ENCODE measurements at regions not wholly inside any gene's neighbourhood (a gene's known extent, or its start where the extent isn't known, plus 50 kb on each side); places are given as distances from the start of the nearest gene placed in this dataset.

DNA sequence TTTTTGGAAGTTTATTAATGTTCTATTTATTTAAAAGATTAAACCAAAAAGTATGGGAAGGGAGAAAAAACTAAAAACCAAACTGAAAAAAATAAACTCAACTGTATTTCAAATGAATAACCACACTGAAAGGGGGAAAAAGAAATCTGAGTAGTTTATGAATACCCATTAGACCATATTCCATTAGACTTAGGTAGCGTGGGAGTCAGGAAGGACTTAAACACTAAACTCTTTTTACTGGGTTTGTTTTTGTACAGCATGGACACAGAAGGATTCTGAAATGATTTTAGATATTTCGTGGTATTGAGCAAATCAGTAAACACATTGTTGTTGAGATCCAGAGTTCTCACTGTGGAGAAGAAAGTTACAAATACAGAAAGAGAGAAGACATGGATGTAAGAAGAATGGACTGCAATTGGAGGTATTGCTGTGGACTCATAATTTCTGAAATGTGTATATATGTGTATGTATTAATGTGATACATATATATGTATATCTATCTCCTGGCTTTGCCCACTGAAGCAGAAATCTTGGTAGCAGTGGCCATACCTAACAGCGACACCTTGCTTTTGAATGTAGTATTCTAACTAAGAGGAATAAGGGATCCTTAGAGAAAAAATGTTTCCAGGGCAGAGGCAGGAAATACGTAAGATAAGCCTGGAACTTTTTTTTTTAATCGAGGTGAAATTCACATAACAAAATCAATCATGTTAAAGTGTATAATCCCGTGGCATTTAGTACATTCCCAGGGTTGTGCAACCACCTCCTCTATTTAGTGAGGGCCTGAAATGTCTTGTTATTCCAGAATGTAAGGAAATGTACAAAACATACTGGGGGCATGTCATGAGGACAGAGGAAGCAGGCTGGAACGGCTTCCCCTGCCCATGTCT, 228.8 kb downstream of the SMARCA2 start:
- Mint-ChIP-seq H3K36me3 (no peaks in the 10 kb centered on the region), H3K4me1 (peaks cover 15% of the 10 kb centered on the region), H3K9me3 (ENCODE audit: low read depth) (no peaks in the 10 kb centered on the region), H3K4me3 (no peak overlapping the region), H3K27ac (no peak overlapping the region), H3K27me3 (peaks cover 29% of the 10 kb centered on the region)
- CTCF ChIA-PET, result no interaction called here
- DNase-seq (no peak), ATAC-seq (no peak)

DNA sequence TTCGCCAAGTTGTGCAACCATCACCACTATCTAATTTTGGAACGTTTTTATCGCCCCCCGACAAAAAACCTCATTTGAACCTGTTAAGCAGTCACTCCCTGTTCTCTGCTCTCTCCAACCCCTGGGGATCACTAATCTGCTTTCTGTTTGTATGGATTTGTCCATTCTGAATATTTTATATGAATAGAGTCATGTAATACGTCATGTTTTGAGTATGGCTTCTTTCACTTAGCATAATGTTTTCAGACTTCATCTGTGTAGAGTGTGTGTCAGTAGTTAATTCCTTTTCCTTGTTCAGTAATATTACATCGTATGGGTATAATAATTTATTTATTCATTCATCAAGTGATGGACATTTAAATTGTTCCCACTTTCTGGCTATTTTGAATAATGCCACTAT, 232.2 kb downstream of the SMARCA2 start:
- H3K27ac Mint-ChIP-seq, result no peak overlapping the region
- peaks cover 5% of the 10 kb centered on the region for H3K4me1 Mint-ChIP-seq
- ATAC-seq (no peak), DNase-seq (no peak)
- no peaks in the 10 kb centered on the region for H3K36me3 Mint-ChIP-seq
- no peaks in the 10 kb centered on the region for H3K9me3 Mint-ChIP-seq (ENCODE audit: low read depth)
- no peak overlapping the region for H3K4me3 Mint-ChIP-seq
- CTCF ChIA-PET, result no interaction called here
- peaks cover 21% of the 10 kb centered on the region for H3K27me3 Mint-ChIP-seq

DNA sequence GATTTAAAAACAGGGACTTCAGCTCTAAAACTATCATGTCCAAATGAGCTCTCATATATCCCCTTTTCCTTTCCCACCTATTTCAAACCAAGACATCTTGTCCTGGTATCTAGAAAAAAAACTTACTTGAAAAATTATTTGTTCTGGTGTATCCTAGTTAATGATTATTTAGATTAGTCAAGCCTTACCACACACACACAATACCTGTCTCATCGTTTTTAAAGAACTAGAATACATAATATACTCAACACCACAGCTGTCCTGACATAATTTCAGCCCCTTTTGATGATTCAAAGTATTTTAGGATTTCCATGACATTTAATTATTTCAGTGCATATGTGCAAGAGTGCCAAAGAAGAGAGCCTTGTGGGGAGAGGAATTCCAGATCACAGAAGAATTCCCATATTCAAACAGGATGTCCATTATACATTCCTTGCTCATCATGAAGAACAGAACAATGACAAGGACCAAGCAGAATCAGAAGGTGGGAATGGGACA, 233.7 kb downstream of the SMARCA2 start:
- ATAC-seq (no peak), DNase-seq (no peak)
- Mint-ChIP-seq H3K27me3 (peaks cover 8% of the 10 kb centered on the region), H3K9me3 (ENCODE audit: low read depth) (no peaks in the 10 kb centered on the region), H3K27ac (no peak overlapping the region), H3K4me3 (no peak overlapping the region), H3K36me3 (no peaks in the 10 kb centered on the region), H3K4me1 (no peaks in the 10 kb centered on the region)
- CTCF ChIA-PET, result no interaction called here

DNA sequence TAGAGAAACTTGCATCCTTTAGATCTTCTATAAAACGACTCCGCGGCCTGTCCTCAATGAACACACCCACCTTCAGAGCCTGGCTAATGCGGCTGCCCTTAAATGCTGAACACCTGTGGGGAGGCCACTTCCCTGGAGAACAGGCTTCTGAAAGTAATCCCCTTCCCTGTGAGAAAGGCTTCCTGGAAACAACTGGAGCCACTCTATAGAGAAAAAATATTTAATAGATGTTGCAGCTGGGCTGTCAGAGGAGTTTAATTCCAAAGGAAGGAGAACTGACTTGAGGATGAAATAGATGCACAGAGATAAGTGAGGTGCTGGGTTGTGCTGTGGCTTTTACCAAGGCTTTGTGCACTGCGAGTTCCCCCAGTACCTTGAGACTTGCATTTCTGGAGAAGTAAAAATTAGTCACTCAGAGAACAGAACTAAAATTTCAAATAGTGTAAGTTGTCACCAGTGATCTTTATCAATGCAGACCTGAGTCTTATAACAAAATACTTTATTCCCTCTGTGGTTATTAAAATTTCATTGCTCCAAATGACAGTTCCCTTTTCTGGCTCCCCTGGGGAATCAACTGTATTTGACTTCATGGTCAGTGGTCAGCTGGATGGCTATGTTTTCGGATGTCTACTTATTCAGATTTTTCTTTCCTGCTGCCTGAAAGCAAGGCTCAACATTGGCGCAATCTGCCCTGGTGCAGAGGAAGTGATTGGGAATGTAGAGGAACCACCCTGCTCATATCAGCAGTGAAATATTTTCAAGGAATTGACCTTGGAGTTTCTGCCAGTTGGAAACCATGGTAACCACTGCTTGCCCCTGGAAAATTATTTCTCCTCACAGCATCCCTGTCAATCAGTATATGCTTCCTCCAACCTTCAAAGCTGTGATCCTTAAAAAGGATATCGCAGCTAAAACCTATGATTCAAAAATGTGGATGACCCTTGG, 238.8 kb downstream of the SMARCA2 start:
- H3K36me3 Mint-ChIP-seq, result no peaks in the 10 kb centered on the region
- no peaks in the 10 kb centered on the region for H3K4me1 Mint-ChIP-seq
- no peak overlapping the region for H3K4me3 Mint-ChIP-seq
- CTCF ChIA-PET, result no interaction called here
- no peak overlapping the region for H3K27ac Mint-ChIP-seq
- no peaks in the 10 kb centered on the region for H3K9me3 Mint-ChIP-seq (ENCODE audit: low read depth)
- H3K27me3 Mint-ChIP-seq, result peaks cover 6% of the 10 kb centered on the region
- no peak for ATAC-seq
- no peak for DNase-seq

DNA sequence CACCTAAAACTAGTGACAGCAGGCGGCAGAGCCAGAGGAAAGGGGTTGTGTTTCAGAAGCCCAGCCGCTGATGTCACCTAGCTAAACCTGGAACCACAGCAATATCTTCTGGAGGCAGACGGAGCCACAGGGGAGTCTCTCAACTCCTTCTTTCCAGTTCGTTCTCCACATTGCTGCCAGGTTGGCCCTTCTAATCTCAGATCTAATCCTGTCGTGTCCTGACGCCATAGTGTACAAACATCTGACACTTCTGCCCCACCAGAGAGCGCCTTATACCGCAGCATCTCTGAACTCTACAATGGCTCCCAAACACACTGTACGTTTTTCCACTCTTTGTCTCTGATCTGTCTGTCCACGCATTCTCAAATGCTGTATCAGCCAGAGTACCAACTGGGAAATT, 240.0 kb downstream of the SMARCA2 start:
- DNase-seq (no peak), ATAC-seq (no peak)
- Mint-ChIP-seq H3K9me3 (ENCODE audit: low read depth) (no peaks in the 10 kb centered on the region), H3K4me3 (no peak overlapping the region), H3K4me1 (no peaks in the 10 kb centered on the region), H3K27me3 (peaks cover 6% of the 10 kb centered on the region), H3K27ac (no peak overlapping the region), H3K36me3 (no peaks in the 10 kb centered on the region)
- CTCF ChIA-PET, result no interaction called here

DNA sequence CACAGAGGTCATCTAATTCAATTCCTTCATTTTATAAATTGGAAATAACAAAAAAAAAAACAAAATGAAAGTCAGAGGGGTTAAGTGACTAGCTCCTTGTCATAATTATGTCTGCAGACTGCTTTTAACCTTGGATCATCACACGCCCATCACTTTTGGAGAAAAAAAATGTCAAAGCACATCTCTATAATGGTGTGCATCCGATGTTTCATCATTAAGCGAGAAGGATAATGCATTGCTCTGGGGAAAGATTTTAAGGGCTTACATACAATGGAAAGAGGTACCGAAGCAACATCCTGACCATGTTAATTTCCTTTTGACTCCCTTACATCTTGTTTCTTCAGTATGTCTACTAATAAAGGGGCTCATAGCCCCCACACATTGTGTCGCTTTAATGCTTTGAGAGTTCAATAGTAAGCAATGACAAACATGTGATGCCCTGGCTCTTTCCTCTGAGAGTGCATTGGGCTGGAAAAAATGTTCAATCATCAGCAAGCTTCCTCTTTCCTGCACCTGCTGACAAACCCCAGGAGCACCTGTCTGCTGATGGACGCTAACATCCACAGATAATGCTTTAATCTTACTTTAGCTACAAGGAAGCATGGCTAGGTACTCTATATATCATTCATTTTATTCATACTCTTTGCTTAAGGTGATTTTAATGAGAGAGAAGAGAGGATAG, 242.2 kb downstream of the SMARCA2 start:
- ATAC-seq (no peak), DNase-seq (no peak)
- no peaks in the 10 kb centered on the region for H3K4me1 Mint-ChIP-seq
- CTCF ChIA-PET, result interaction anchor here (0.9 kb wide), 1 partner anchor 15 kb away, joined by 3 read pairs; no protein-coding TSS in a partner anchor
- H3K9me3 Mint-ChIP-seq (ENCODE audit: low read depth), result no peaks in the 10 kb centered on the region
- peaks cover 8% of the 10 kb centered on the region for H3K27me3 Mint-ChIP-seq
- H3K27ac Mint-ChIP-seq, result no peak overlapping the region
- no peak overlapping the region for H3K4me3 Mint-ChIP-seq
- no peaks in the 10 kb centered on the region for H3K36me3 Mint-ChIP-seq

DNA sequence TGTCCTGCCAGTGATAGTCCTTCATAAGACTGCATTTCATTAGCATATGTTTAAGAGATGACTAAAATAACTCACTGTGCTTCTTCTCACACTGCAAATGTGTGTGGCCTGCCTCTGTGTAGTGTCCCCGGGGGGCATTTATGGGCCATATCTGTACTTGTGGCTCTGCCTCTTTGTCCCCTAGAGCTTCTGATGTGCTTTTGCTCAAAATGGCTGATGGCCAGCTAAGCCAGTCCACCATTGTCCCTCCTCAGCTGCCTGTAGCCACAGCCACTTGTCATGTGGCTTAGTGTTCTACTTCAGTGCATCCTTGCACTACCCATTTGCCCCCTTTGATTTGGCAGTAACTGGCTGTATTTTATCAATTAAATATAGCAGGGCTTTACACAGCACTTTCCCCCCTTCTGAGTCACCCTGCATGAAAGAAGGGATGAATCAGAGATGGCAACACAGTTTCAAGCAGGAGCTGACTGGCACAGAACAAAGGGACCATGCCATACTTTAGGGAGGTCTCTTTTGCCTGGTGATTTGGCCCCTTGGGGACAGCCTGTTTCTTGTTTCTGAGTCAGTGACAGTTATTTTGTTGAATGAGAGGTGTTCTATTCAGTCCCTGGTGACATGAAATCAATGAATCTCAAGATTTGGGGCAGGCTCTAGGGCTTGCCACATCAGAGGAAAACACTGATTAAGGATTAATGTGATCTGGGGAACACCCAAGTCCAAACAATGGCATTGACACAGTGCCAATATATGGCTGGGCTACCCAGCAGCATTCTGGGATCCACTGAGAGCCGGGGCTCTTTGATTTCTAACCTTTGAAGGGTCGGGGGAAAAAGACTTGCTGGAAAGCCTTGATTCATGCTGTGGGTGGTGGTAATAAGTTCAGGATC, 245.5 kb downstream of the SMARCA2 start:
- peaks cover 2% of the 10 kb centered on the region for H3K4me1 Mint-ChIP-seq
- H3K9me3 Mint-ChIP-seq (ENCODE audit: low read depth), result no peaks in the 10 kb centered on the region
- ATAC-seq, result no peak
- no peak overlapping the region for H3K4me3 Mint-ChIP-seq
- CTCF ChIA-PET, result no interaction called here
- DNase-seq, result no peak
- no peak overlapping the region for H3K27ac Mint-ChIP-seq
- peaks cover 10% of the 10 kb centered on the region for H3K27me3 Mint-ChIP-seq
- no peaks in the 10 kb centered on the region for H3K36me3 Mint-ChIP-seq

DNA sequence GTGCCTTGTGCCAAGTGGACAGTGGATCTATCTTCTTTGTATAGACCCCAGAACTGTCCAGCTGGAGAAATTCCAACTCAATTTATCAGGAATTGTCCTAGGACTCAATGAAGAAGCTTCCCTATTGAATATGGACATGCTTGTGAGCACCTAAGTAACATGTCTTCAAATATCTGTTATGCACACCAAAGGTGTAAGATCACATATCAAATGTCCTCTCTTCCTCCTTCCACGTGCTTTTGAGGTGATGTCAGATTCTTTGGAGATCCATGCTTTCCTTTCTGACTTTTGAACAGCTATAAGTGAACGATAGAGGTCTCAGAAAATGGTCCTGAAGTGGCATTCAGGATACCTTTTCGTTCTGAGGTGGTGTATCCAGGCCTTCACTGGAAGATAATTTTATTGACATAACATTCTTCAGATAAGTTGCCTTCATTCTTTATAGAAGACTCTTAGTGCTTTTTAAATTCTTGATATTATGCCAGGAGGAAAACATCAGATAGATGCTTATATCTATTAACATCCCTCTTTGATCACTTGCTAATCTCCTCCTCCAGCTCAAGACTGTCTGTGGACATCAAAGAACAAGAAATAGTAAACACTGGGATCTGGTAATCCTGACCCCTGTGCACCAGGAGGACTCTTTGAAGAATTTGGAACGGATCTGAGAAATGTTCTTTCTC, 246.4 kb downstream of the SMARCA2 start:
- no peak overlapping the region for H3K27ac Mint-ChIP-seq
- no peak for ATAC-seq
- CTCF ChIA-PET, result no interaction called here
- peaks cover 2% of the 10 kb centered on the region for H3K4me1 Mint-ChIP-seq
- peaks cover 14% of the 10 kb centered on the region for H3K27me3 Mint-ChIP-seq
- DNase-seq, result no peak
- H3K9me3 Mint-ChIP-seq (ENCODE audit: low read depth), result no peaks in the 10 kb centered on the region
- no peak overlapping the region for H3K4me3 Mint-ChIP-seq
- H3K36me3 Mint-ChIP-seq, result no peaks in the 10 kb centered on the region

DNA sequence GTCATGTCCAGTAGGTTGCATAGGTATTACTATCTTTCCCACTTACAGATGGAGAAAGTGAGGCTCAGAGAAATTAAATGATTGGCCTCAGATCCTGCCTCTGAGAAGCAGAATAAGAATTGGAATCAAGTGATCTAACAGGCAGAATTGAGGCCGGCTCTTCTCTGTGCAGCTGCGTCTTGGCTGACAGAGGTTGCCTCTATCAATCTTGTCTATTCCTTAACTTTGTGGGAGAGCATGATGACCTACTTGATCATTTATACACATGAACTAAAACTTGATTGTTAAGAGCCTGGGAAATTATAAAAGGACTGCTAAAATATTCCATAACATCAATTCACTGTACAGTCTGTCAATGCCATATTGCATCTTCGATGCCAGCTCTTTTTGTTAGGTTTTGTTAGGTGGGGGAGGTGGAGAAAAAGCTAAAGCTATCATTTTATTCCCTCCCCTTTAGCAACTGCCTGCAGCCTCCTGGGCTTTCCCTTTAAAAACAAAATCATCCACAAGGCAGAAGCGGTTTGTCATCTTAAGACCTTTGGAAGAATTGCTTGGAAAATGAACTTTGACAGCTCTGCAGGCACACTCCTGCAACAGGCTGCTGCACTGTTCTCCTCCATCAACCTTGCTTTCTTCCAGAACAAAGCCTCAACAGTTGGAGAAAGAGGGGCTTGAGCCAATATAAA, 247.4 kb downstream of the SMARCA2 start:
- Mint-ChIP-seq H3K4me1 (peaks cover 2% of the 10 kb centered on the region), H3K27me3 (peaks cover 13% of the 10 kb centered on the region), H3K9me3 (ENCODE audit: low read depth) (no peaks in the 10 kb centered on the region), H3K4me3 (no peak overlapping the region), H3K27ac (no peak overlapping the region), H3K36me3 (no peaks in the 10 kb centered on the region)
- no peak for ATAC-seq
- DNase-seq, result no peak
- CTCF ChIA-PET, result no interaction called here

DNA sequence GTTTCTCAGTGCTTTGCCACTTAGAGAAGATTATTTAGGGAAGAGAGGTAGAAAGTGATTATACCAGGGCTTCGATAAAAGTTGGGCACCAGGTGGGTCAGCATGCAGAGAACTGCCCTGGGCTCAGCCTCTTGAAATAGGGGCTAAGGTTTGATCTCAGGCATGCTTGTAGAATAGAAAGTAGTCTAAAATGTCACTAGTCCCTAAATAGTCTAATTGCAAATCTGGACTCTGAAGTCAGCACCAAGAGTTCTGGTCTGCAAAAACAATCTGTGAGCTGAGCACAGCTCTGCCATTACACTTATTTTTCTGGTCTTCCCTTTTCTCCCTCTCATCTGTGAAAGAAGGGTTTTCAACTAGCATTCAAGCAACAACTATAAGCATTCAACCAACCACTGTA, 248.0 kb downstream of the SMARCA2 start:
- Mint-ChIP-seq H3K4me3 (no peak overlapping the region), H3K4me1 (peaks cover 2% of the 10 kb centered on the region), H3K36me3 (no peaks in the 10 kb centered on the region), H3K27me3 (peaks cover 17% of the 10 kb centered on the region), H3K9me3 (ENCODE audit: low read depth) (no peaks in the 10 kb centered on the region), H3K27ac (no peak overlapping the region)
- CTCF ChIA-PET, result no interaction called here
- DNase-seq, result no peak
- no peak for ATAC-seq

DNA sequence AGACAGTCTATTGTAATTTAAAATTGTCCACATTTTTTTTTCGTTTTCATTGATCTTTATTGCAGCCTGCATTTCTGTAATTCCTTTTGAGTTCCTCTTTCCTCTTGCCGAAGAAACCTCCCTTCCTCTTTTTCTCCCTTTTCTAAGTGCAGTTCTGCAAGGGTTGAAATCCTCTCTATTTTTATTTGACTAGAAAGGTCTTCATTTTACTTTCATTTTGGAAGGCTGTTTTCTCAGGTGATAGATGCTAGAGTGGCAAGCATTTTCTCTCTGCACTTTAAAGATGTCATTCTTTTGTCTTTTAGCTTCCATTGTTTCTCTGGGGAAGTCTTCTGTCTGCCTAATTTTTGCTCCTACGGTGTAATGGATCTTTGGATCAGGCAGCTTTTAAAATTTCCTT, 248.5 kb downstream of the SMARCA2 start:
- ATAC-seq (no peak), DNase-seq (no peak)
- Mint-ChIP-seq H3K4me3 (no peak overlapping the region), H3K36me3 (no peaks in the 10 kb centered on the region), H3K4me1 (peaks cover 2% of the 10 kb centered on the region), H3K27me3 (peaks cover 19% of the 10 kb centered on the region), H3K27ac (no peak overlapping the region), H3K9me3 (ENCODE audit: low read depth) (no peaks in the 10 kb centered on the region)
- CTCF ChIA-PET, result no interaction called here

DNA sequence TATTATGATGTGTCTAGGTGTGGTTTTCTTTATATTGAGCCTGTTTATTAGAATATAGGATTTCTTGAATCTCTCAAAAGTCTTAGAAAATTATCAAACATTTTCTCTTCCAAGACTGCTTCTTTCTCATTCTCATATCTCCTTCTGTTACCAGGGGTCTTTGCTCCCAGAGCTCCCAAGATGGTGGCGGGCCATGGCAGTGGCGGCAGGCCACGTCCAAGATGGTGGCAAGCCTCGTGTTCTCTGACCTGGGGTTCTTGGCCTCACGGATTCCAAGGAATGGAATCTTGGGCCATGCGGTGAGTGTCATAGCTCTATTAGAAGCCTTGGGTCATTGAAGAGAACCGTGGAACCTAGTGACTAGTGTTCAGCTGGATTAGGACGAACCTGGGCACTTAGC, 248.9 kb downstream of the SMARCA2 start:
- H3K27ac Mint-ChIP-seq, result no peak overlapping the region
- H3K36me3 Mint-ChIP-seq, result no peaks in the 10 kb centered on the region
- no peak overlapping the region for H3K4me3 Mint-ChIP-seq
- CTCF ChIA-PET, result no interaction called here
- peaks cover 23% of the 10 kb centered on the region for H3K27me3 Mint-ChIP-seq
- peaks cover 2% of the 10 kb centered on the region for H3K4me1 Mint-ChIP-seq
- ATAC-seq, result no peak
- DNase-seq, result no peak
- H3K9me3 Mint-ChIP-seq (ENCODE audit: low read depth), result no peaks in the 10 kb centered on the region

Data from activated CD8-positive, alpha-beta memory T cell treated with anti-CD3 and anti-CD28 coated beads, Interleukin-2, amount 10 ng/mL, durations not matched to agents 7 days and 5 days (primary cell).